BJ (cell line): ENCODE measurements at regions not wholly inside any gene's neighbourhood (a gene's known extent, or its start where the extent isn't known, plus 50 kb on each side); places are given as distances from the start of the nearest gene placed in this dataset.

Experiments used
- CTCF ChIA-PET: fragments of 350-600 bp; formaldehyde crosslinking; extraction: SDS; loops from one replicate; lab custom pipeline; 2021; ENCODE audit warnings: antibody characterized with exemption, inconsistent platforms; lab: Yijun Ruan, JAX
- POLR2A ChIA-PET: fragments of 300-600 bp; sonication (Branson Sonifier 250); formaldehyde crosslinking; extraction: SDS; loops from one replicate; lab custom pipeline; 2021; ENCODE audit warnings: antibody characterized with exemption; lab: Charles Lee
- DNase-seq: peaks from one replicate; pipeline ENCODE4 v3.0.0-alpha.2; 2011; ENCODE audit warnings: low read depth
- H3K27me3 ChIP-seq: 2 replicates; pipeline ENCODE4 v1.6.0; 2011; ENCODE audit warnings: low read length; ENCODE audit not compliant: control insufficient read depth, insufficient read depth
- H3K36me3 ChIP-seq: 2 replicates; pipeline ENCODE4 v1.5.1; 2011; ENCODE audit warnings: low read length; ENCODE audit not compliant: control insufficient read depth, insufficient read depth
- H3K4me3 ChIP-seq: 2 replicates; pipeline ENCODE4 v1.5.1; 2011; ENCODE audit warnings: low read depth, mild to moderate bottlenecking, control low read depth, low read length
- TF ChIP-seq, protein P1 (sequence below): IDR thresholded peaks from 2 replicates; pipeline ENCODE4 v1.5.1; 2011; ENCODE audit warnings: low read depth, mild to moderate bottlenecking, control low read depth, inconsistent platforms, low read length, moderate library complexity; ENCODE audit not compliant: insufficient read depth

DNA sequence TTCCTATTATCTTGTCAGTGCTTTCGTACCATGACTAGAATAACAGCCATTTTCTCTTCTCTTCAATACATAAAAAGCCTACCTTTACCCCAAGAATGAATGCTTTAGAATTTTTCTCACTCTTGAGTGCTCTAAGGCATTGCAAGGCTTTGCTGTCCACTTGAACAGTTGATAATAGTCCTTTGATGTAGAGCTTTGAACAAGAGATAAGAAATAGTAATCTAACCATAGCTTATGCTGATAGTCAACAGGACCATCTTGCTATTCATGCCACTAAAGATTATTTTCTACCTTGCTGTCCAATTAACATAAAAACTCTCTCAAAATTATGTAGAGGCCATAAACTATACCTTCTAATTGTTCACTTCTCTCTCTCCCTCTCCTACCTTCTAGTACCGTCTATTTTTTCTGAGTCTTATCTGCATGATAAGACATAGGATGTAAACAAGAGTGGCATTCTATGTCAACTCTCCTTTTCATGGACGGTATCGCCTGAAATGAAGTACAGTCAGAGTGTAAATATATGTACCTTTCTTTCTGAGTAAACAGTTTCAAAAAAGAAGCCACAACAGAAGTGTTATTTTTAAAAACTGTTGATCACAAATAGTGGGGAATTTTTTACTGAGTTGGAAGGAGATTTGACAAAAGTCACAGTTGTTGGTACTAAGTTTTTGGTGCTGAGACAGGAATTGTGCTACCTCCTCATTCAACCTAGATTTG, 297.9 kb downstream of the NDFIP2 start:
- ChIA-PET POLR2A (interaction anchor here (0.6 kb wide), 1 partner anchor 397 kb away, joined by 4 read pairs; no protein-coding TSS in a partner anchor), CTCF (interaction anchor here (2.1 kb wide), 1 partner anchor 564 kb away, joined by 8 read pairs; no protein-coding TSS in a partner anchor)
- Histone ChIP-seq H3K4me3 (no peak overlapping the region), H3K36me3 (no peaks in the 10 kb centered on the region), H3K27me3 (no peaks in the 10 kb centered on the region)
- TF ChIP-seq, protein P1, sequence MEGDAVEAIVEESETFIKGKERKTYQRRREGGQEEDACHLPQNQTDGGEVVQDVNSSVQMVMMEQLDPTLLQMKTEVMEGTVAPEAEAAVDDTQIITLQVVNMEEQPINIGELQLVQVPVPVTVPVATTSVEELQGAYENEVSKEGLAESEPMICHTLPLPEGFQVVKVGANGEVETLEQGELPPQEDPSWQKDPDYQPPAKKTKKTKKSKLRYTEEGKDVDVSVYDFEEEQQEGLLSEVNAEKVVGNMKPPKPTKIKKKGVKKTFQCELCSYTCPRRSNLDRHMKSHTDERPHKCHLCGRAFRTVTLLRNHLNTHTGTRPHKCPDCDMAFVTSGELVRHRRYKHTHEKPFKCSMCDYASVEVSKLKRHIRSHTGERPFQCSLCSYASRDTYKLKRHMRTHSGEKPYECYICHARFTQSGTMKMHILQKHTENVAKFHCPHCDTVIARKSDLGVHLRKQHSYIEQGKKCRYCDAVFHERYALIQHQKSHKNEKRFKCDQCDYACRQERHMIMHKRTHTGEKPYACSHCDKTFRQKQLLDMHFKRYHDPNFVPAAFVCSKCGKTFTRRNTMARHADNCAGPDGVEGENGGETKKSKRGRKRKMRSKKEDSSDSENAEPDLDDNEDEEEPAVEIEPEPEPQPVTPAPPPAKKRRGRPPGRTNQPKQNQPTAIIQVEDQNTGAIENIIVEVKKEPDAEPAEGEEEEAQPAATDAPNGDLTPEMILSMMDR: no peak
- no peak for DNase-seq

- no peak for DNase-seq
- Histone ChIP-seq H3K36me3 (no peaks in the 10 kb centered on the region), H3K4me3 (no peak overlapping the region), H3K27me3 (no peaks in the 10 kb centered on the region)
- ChIA-PET POLR2A (no interaction called here), CTCF (interaction anchor here (0.7 kb wide), 1 partner anchor 42 kb away, joined by 3 read pairs; no protein-coding TSS in a partner anchor)
- TF ChIP-seq, protein P1: no peak
These were observed 296.5 kb downstream of the NDFIP2 start for GRCh38 chr13:79777504-79777903.

DNA sequence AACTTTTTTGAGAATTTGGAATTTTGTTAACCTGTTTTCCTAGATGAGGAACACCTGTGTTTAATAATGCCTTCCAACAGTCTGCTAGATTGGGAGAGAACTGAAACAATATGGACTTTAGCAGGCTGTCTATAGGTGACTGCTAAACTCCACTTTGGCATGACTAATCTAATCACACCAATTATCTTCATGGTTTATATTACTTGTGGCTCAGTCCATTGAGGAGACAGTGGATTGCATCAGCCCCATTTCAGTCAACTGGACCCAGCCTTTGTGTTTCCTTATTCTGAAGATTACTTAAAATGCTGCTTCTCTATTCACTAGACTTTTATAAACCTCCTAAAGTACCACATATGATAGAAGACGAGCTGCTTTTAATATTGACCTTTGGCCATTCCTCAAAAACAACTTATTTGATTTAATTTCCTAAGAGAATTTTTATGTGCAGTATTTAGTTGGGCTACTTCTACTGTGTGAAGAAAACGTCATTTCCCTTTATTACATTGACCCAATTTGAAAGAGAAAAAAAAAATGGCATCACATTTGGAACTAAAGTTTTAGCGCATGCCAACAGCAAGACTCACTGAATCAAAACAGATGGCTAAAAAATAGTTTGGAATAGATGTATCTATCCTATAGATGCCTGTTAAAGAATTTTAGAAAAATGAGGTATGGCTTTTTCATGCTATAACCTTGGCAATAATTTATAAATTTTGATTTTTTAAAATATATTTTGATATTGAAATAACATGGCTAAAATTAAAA, 295.8 kb downstream of the NDFIP2 start:
- DNase-seq: no peak
- Histone ChIP-seq H3K27me3 (no peaks in the 10 kb centered on the region), H3K4me3 (no peak overlapping the region), H3K36me3 (no peaks in the 10 kb centered on the region)
- ChIA-PET POLR2A (no interaction called here), CTCF (interaction anchor here (0.7 to 2.6 kb wide), 6 partner anchors 7 to 566 kb away, joined by 3 to 13 read pairs (median 4); no protein-coding TSS in a partner anchor)
- TF ChIP-seq, protein P1: no peak

DNA sequence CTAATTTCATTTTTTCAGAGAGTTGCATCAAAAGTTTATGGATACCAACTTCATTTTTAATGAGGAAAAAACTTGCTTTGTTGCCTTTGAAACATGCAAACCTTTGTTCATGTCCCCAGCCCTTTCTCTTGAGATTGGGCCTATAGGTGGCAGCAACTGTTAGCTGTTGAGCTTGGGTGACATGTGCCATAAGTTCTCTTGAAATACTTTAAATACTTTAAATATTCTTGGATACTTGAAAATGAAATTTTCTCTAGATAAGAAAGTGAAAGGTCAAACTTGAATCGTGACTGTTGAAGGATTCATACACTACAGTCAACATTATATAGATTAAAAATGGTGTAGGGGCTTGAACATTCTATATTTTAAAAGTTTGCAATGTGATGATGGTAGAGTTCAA, 294.9 kb downstream of the NDFIP2 start:
- Histone ChIP-seq H3K27me3 (no peaks in the 10 kb centered on the region), H3K4me3 (no peak overlapping the region), H3K36me3 (no peaks in the 10 kb centered on the region)
- ChIA-PET POLR2A (no interaction called here), CTCF (interaction anchor here (0.7 to 2.6 kb wide), 11 partner anchors 8 to 590 kb away, joined by 3 to 13 read pairs (median 4); no protein-coding TSS in a partner anchor)
- no peak for DNase-seq
- TF ChIP-seq, protein P1: peak; percentile 73

DNA sequence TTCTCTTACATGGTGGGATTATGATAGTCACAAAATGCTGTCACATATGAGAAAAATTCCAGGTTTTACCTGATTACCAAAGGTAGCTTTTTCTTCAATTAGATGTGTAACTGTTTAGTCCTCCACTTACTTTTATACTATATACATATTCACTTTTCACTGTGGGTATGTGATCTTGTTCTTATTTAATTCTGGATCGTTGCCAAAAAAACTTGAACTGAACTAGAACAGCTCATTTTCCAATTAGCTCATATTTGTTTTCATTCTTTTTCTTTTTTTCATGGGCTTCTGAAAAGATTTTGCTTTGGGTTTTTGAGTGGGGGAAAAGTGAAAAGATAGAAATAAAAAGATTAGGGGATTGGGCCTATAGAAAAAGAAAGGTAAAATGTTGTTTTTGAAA, 291.9 kb downstream of the NDFIP2 start:
- H3K4me3 ChIP-seq: no peak overlapping the region
- TF ChIP-seq, protein P1: no peak
- no peak for DNase-seq
- POLR2A ChIA-PET: no interaction called here
- H3K36me3 ChIP-seq: no peaks in the 10 kb centered on the region
- CTCF ChIA-PET: interaction anchor here (1.0 to 1.6 kb wide), 3 partner anchors 53 to 570 kb away, joined by 3 to 7 read pairs (median 4); no protein-coding TSS in a partner anchor
- H3K27me3 ChIP-seq: no peaks in the 10 kb centered on the region
